IPS-18a (cell line): ENCODE measurements at regions not wholly inside any gene's neighbourhood (a gene's known extent, or its start where the extent isn't known, plus 50 kb on each side); places are given as distances from the start of the nearest gene placed in this dataset.

Experiments used
- H3K27ac ChIP-seq: one replicate; pipeline ENCODE4 v1.5.1; 2013; ENCODE audit warnings: low read length
- H3K27me3 ChIP-seq: one replicate; pipeline ENCODE4 v1.6.1; 2013; ENCODE audit warnings: mild to moderate bottlenecking, low read length; ENCODE audit not compliant: control insufficient read depth, insufficient read depth
- H3K36me3 ChIP-seq: one replicate; pipeline ENCODE4 v1.6.1; 2013; ENCODE audit warnings: low read depth, low read length; ENCODE audit not compliant: control insufficient read depth
- H3K4me1 ChIP-seq: one replicate; pipeline ENCODE4 v1.6.1; 2013; ENCODE audit warnings: low read depth, low read length; ENCODE audit not compliant: control insufficient read depth
- H3K4me3 ChIP-seq: one replicate; pipeline ENCODE4 v1.5.1; 2013; ENCODE audit warnings: low read length
- H3K9ac ChIP-seq: one replicate; pipeline ENCODE4 v1.6.1; 2013; ENCODE audit warnings: mild to moderate bottlenecking, low read length, moderate library complexity
- H3K9me3 ChIP-seq: one replicate; pipeline ENCODE4 v1.6.1; 2013; ENCODE audit warnings: low read depth, low read length; ENCODE audit not compliant: control insufficient read depth

- H3K4me3 ChIP-seq, result no peak overlapping the region
- peaks cover 4% of the 10 kb centered on the region for H3K9me3 ChIP-seq
- H3K9ac ChIP-seq, result no peak overlapping the region
- H3K27ac ChIP-seq, result no peak overlapping the region
- no peaks in the 10 kb centered on the region for H3K36me3 ChIP-seq
- H3K4me1 ChIP-seq, result no peaks in the 10 kb centered on the region
- H3K27me3 ChIP-seq, result no peaks in the 10 kb centered on the region
Measured at GRCh38 chr3:135878501-135878900, 87.0 kb upstream of the PPP2R3A start.

- Histone ChIP-seq H3K27ac (no peak overlapping the region), H3K27me3 (no peaks in the 10 kb centered on the region), H3K9ac (no peak overlapping the region), H3K9me3 (no peaks in the 10 kb centered on the region), H3K4me1 (peaks cover 14% of the 10 kb centered on the region), H3K36me3 (no peaks in the 10 kb centered on the region), H3K4me3 (no peak overlapping the region)
Measured at GRCh38 chr3:135885885-135886284, 79.6 kb upstream of the PPP2R3A start.

GRCh38 chr3:135887220-135887619 is 78.3 kb upstream of the PPP2R3A start:
- Histone ChIP-seq H3K9ac (no peak overlapping the region), H3K27ac (no peak overlapping the region), H3K4me1 (peaks cover 14% of the 10 kb centered on the region), H3K9me3 (no peaks in the 10 kb centered on the region), H3K36me3 (no peaks in the 10 kb centered on the region), H3K27me3 (no peaks in the 10 kb centered on the region), H3K4me3 (no peak overlapping the region)

GRCh38 chr3:135889443-135889842 is 76.1 kb upstream of the PPP2R3A start:
- H3K4me3 ChIP-seq, result peak overlapping the region; percentile 12
- no peaks in the 10 kb centered on the region for H3K36me3 ChIP-seq
- H3K27me3 ChIP-seq, result no peaks in the 10 kb centered on the region
- no peaks in the 10 kb centered on the region for H3K9me3 ChIP-seq
- H3K27ac ChIP-seq, result no peak overlapping the region
- peaks cover 14% of the 10 kb centered on the region for H3K4me1 ChIP-seq
- no peak overlapping the region for H3K9ac ChIP-seq

- no peak overlapping the region for H3K4me3 ChIP-seq
- peaks cover 14% of the 10 kb centered on the region for H3K4me1 ChIP-seq
Measured at GRCh38 chr3:135891121-135891520, 74.4 kb upstream of the PPP2R3A start.

GRCh38 chr3:135895106-135895733 is 70.3 kb upstream of the PPP2R3A start:
- Histone ChIP-seq H3K27ac (no peak overlapping the region), H3K9me3 (no peaks in the 10 kb centered on the region), H3K9ac (no peak overlapping the region), H3K4me1 (no peaks in the 10 kb centered on the region), H3K4me3 (no peak overlapping the region), H3K36me3 (no peaks in the 10 kb centered on the region), H3K27me3 (no peaks in the 10 kb centered on the region)

More at GRCh38 chr3:135891121-135891520, 74.4 kb upstream of the PPP2R3A start:
- no peak overlapping the region for H3K27ac ChIP-seq
- no peak overlapping the region for H3K9ac ChIP-seq
- no peaks in the 10 kb centered on the region for H3K27me3 ChIP-seq
- H3K9me3 ChIP-seq, result no peaks in the 10 kb centered on the region
- H3K36me3 ChIP-seq, result no peaks in the 10 kb centered on the region

- Histone ChIP-seq H3K4me1 (no peaks in the 10 kb centered on the region), H3K27me3 (no peaks in the 10 kb centered on the region), H3K27ac (no peak overlapping the region), H3K36me3 (no peaks in the 10 kb centered on the region), H3K9me3 (no peaks in the 10 kb centered on the region), H3K9ac (no peak overlapping the region), H3K4me3 (no peak overlapping the region)
Measured at GRCh38 chr3:135895734-135896121, 69.8 kb upstream of the PPP2R3A start.

GRCh38 chr3:135896613-135897012 is 68.9 kb upstream of the PPP2R3A start:
- no peak overlapping the region for H3K9ac ChIP-seq
- no peaks in the 10 kb centered on the region for H3K36me3 ChIP-seq
- H3K4me1 ChIP-seq, result no peaks in the 10 kb centered on the region
- no peaks in the 10 kb centered on the region for H3K27me3 ChIP-seq
- H3K27ac ChIP-seq, result no peak overlapping the region
- H3K4me3 ChIP-seq, result no peak overlapping the region
- H3K9me3 ChIP-seq, result no peaks in the 10 kb centered on the region

GRCh38 chr3:135897715-135898114 is 67.8 kb upstream of the PPP2R3A start:
- Histone ChIP-seq H3K27me3 (no peaks in the 10 kb centered on the region), H3K36me3 (no peaks in the 10 kb centered on the region), H3K4me1 (no peaks in the 10 kb centered on the region), H3K27ac (no peak overlapping the region), H3K9ac (no peak overlapping the region), H3K9me3 (no peaks in the 10 kb centered on the region), H3K4me3 (no peak overlapping the region)

- Histone ChIP-seq H3K36me3 (no peaks in the 10 kb centered on the region), H3K4me3 (no peak overlapping the region), H3K9me3 (no peaks in the 10 kb centered on the region), H3K4me1 (no peaks in the 10 kb centered on the region), H3K27me3 (no peaks in the 10 kb centered on the region), H3K9ac (no peak overlapping the region), H3K27ac (no peak overlapping the region)
Measured at GRCh38 chr3:135898774-135899173, 66.8 kb upstream of the PPP2R3A start.

GRCh38 chr3:135905058-135905724 is 60.3 kb upstream of the PPP2R3A start:
- Histone ChIP-seq H3K9me3 (no peaks in the 10 kb centered on the region), H3K36me3 (no peaks in the 10 kb centered on the region)

More at GRCh38 chr3:135905058-135905724, 60.3 kb upstream of the PPP2R3A start:
- Histone ChIP-seq H3K27me3 (no peaks in the 10 kb centered on the region), H3K9ac (no peak overlapping the region), H3K27ac (no peak overlapping the region), H3K4me1 (no peaks in the 10 kb centered on the region), H3K4me3 (no peak overlapping the region)
